Neural crest cell (in vitro differentiated cells): ENCODE measurements at regions not wholly inside any gene's neighbourhood (a gene's known extent, or its start where the extent isn't known, plus 50 kb on each side); places are given as distances from the start of the nearest gene placed in this dataset.

Source experiments
- DNase-seq: peaks from one replicate; pipeline ENCODE4 v3.0.0; 2021; ENCODE audit warnings: low read depth, mixed read lengths, low spot score
- H3K27ac Mint-ChIP-seq: one replicate; pipeline ENCODE4 v1.8.0; 2021; ENCODE audit warnings: mild to moderate bottlenecking, mixed read lengths; ENCODE audit not compliant: unreplicated experiment
- H3K27me3 Mint-ChIP-seq: 2 replicates; pipeline ENCODE4 v1.8.0; 2021; ENCODE audit warnings: low read depth, mild to moderate bottlenecking, mixed read lengths
- H3K36me3 Mint-ChIP-seq: 2 replicates; pipeline ENCODE4 v1.8.0; 2021; ENCODE audit warnings: low read depth, mild to moderate bottlenecking, mixed read lengths
- H3K4me1 Mint-ChIP-seq: 2 replicates; pipeline ENCODE4 v1.8.0; 2021; ENCODE audit warnings: mixed read lengths
- H3K4me3 Mint-ChIP-seq: one replicate; pipeline ENCODE4 v1.8.0; 2021; ENCODE audit warnings: mild to moderate bottlenecking, mixed read lengths
- H3K9me3 Mint-ChIP-seq: 2 replicates; pipeline ENCODE4 v1.8.0; 2021; ENCODE audit warnings: mixed read lengths
- CTCF ChIP-seq: fragments of 200-600 bp; sonication (generic); conservative IDR thresholded peaks from 2 replicates; pipeline ENCODE4 v1.5.0; 2021; ENCODE audit warnings: antibody characterized with exemption, mild to moderate bottlenecking

- no peak for TF ChIP-seq CTCF
- H3K4me3 Mint-ChIP-seq = no peak overlapping the region
Measured at GRCh38 chr17:12352127-12352526, 313.6 kb upstream of the MYOCD start.

GRCh38 chr17:12357600-12357999 is 308.1 kb upstream of the MYOCD start:
- Mint-ChIP-seq H3K4me1 (peaks cover 10% of the 10 kb centered on the region), H3K4me3 (no peak overlapping the region), H3K36me3 (no peaks in the 10 kb centered on the region), H3K9me3 (peaks cover 5% of the 10 kb centered on the region), H3K27me3 (no peaks in the 10 kb centered on the region), H3K27ac (no peak overlapping the region)
- TF ChIP-seq CTCF = no peak
- no peak for DNase-seq

More at GRCh38 chr17:12352127-12352526, 313.6 kb upstream of the MYOCD start:
- Mint-ChIP-seq H3K27ac (no peak overlapping the region), H3K4me1 (no peaks in the 10 kb centered on the region), H3K27me3 (no peaks in the 10 kb centered on the region), H3K36me3 (no peaks in the 10 kb centered on the region), H3K9me3 (peaks cover 7% of the 10 kb centered on the region)
- no peak for DNase-seq

- Mint-ChIP-seq H3K4me3 (no peak overlapping the region), H3K27me3 (no peaks in the 10 kb centered on the region), H3K27ac (no peak overlapping the region), H3K36me3 (no peaks in the 10 kb centered on the region), H3K9me3 (peaks cover 5% of the 10 kb centered on the region), H3K4me1 (peaks cover 10% of the 10 kb centered on the region)
- TF ChIP-seq CTCF = no peak
- no peak for DNase-seq
Measured at GRCh38 chr17:12358477-12358876, 307.2 kb upstream of the MYOCD start.

- peaks cover 10% of the 10 kb centered on the region for H3K4me1 Mint-ChIP-seq
- DNase-seq = no peak
- peaks cover 2% of the 10 kb centered on the region for H3K27me3 Mint-ChIP-seq
- H3K36me3 Mint-ChIP-seq = no peaks in the 10 kb centered on the region
- no peak for TF ChIP-seq CTCF
- no peak overlapping the region for H3K27ac Mint-ChIP-seq
- no peak overlapping the region for H3K4me3 Mint-ChIP-seq
- peaks cover 2% of the 10 kb centered on the region for H3K9me3 Mint-ChIP-seq
Measured at GRCh38 chr17:12362853-12363455, 302.7 kb upstream of the MYOCD start.

GRCh38 chr17:12365805-12366204 is 299.9 kb upstream of the MYOCD start:
- TF ChIP-seq CTCF = no peak
- no peak overlapping the region for H3K4me3 Mint-ChIP-seq
- H3K27ac Mint-ChIP-seq = no peak overlapping the region
- H3K27me3 Mint-ChIP-seq = peaks cover 2% of the 10 kb centered on the region
- H3K4me1 Mint-ChIP-seq = no peaks in the 10 kb centered on the region
- no peaks in the 10 kb centered on the region for H3K36me3 Mint-ChIP-seq
- DNase-seq = no peak
- H3K9me3 Mint-ChIP-seq = peaks cover 2% of the 10 kb centered on the region
